ENCODE measurements at regions not wholly inside any gene's neighbourhood (a gene's known extent, or its start where the extent isn't known, plus 50 kb on each side); places are given as distances from the start of the nearest gene placed in this dataset.

GRCh38 chr15:96087180-96087884 is 243.2 kb upstream of the NR2F2 start:
- no peaks in the 10 kb centered on the region for H3K27me3 ChIP-seq (replicated peaks; ENCODE audit: insufficient read depth, low read length)
- peak overlapping the region; percentile 20; the same call in 1 of the 2 replicates for H3K27ac ChIP-seq (ENCODE audit: low read length)
- TF ChIP-seq CTCF (IDR thresholded peaks at IDR 0.05; ENCODE audit: low read length) (no peak), EZH2phosphoT487 (IDR thresholded peaks at IDR 0.05; ENCODE audit: low read length) (no peak), EZH2 (optimal IDR thresholded peaks at IDR 0.05; ENCODE audit: low read depth, low read length) (no peak)
- H3F3A ChIP-seq (ENCODE audit: insufficient read depth, low read length), result no peaks in the 10 kb centered on the region
- no peaks in the 10 kb centered on the region for H3K36me3 ChIP-seq (replicated peaks; ENCODE audit: insufficient read depth, low read length)
- peaks cover 25% of the 10 kb centered on the region for H3K4me1 ChIP-seq (ENCODE audit: low read length)
- no peaks in the 10 kb centered on the region for H4K20me1 ChIP-seq (ENCODE audit: insufficient read depth, low read length)
- peak; percentile 33 for DNase-seq
- H3K9me2 ChIP-seq (replicated peaks; ENCODE audit: insufficient read depth, low read length), result no peaks in the 10 kb centered on the region
- H3K9me3 ChIP-seq (replicated peaks; ENCODE audit: insufficient read depth, low read length), result no peaks in the 10 kb centered on the region
- H3K4me2 ChIP-seq (ENCODE audit: low read depth, low read length), result peak overlapping the region; percentile 61
- H3K79me2 ChIP-seq (ENCODE audit: low read length), result no peaks in the 10 kb centered on the region
- H2AFZ ChIP-seq (ENCODE audit: low read length), result peak overlapping the region; percentile 8; the same call in 1 of the 2 replicates
- H3K9ac ChIP-seq (ENCODE audit: low read length), result no peak overlapping the region
- peak overlapping the region; percentile 19; the same call in 1 of the 2 replicates for H3K4me3 ChIP-seq (ENCODE audit: low read length)

- H3K4me3 ChIP-seq (ENCODE audit: low read length), result no peak overlapping the region
- no peaks in the 10 kb centered on the region for H4K20me1 ChIP-seq (ENCODE audit: insufficient read depth, low read length)
- H3K4me1 ChIP-seq (ENCODE audit: low read length), result peaks cover 25% of the 10 kb centered on the region
- TF ChIP-seq EZH2 (optimal IDR thresholded peaks at IDR 0.05; ENCODE audit: low read depth, low read length), result no peak
- TF ChIP-seq EZH2phosphoT487 (IDR thresholded peaks at IDR 0.05; ENCODE audit: low read length), result no peak
- no peak for TF ChIP-seq CTCF (IDR thresholded peaks at IDR 0.05; ENCODE audit: low read length)
- no peak overlapping the region for H2AFZ ChIP-seq (ENCODE audit: low read length)
- no peaks in the 10 kb centered on the region for H3K27me3 ChIP-seq (replicated peaks; ENCODE audit: insufficient read depth, low read length)
- H3K9ac ChIP-seq (ENCODE audit: low read length), result no peak overlapping the region
- peak overlapping the region; percentile 18; the same call in 1 of the 2 replicates for H3K4me2 ChIP-seq (ENCODE audit: low read depth, low read length)
- H3K9me3 ChIP-seq (replicated peaks; ENCODE audit: insufficient read depth, low read length), result no peaks in the 10 kb centered on the region
- no peaks in the 10 kb centered on the region for H3K79me2 ChIP-seq (ENCODE audit: low read length)
- H3K27ac ChIP-seq (ENCODE audit: low read length), result no peak overlapping the region
- no peaks in the 10 kb centered on the region for H3K36me3 ChIP-seq (replicated peaks; ENCODE audit: insufficient read depth, low read length)
- no peak for DNase-seq
- no peaks in the 10 kb centered on the region for H3K9me2 ChIP-seq (replicated peaks; ENCODE audit: insufficient read depth, low read length)
- H3F3A ChIP-seq (ENCODE audit: insufficient read depth, low read length), result no peaks in the 10 kb centered on the region
Observed at GRCh38 chr15:96088650-96089049, 241.8 kb upstream of the NR2F2 start.

- no peaks in the 10 kb centered on the region for H4K20me1 ChIP-seq (ENCODE audit: insufficient read depth, low read length)
- no peaks in the 10 kb centered on the region for H3K27me3 ChIP-seq (replicated peaks; ENCODE audit: insufficient read depth, low read length)
- no peak overlapping the region for H3K4me2 ChIP-seq (ENCODE audit: low read depth, low read length)
- no peaks in the 10 kb centered on the region for H3K79me2 ChIP-seq (ENCODE audit: low read length)
- H3K9me2 ChIP-seq (replicated peaks; ENCODE audit: insufficient read depth, low read length), result no peaks in the 10 kb centered on the region
- H3K4me3 ChIP-seq (ENCODE audit: low read length), result no peak overlapping the region
- no peak overlapping the region for H3K9ac ChIP-seq (ENCODE audit: low read length)
- no peaks in the 10 kb centered on the region for H3K36me3 ChIP-seq (replicated peaks; ENCODE audit: insufficient read depth, low read length)
- H3K9me3 ChIP-seq (replicated peaks; ENCODE audit: insufficient read depth, low read length), result no peaks in the 10 kb centered on the region
- H3K27ac ChIP-seq (ENCODE audit: low read length), result no peak overlapping the region
- H3K4me1 ChIP-seq (ENCODE audit: low read length), result peaks cover 25% of the 10 kb centered on the region
- no peak for DNase-seq
- TF ChIP-seq CTCF (IDR thresholded peaks at IDR 0.05; ENCODE audit: low read length) (no peak), EZH2 (optimal IDR thresholded peaks at IDR 0.05; ENCODE audit: low read depth, low read length) (no peak), EZH2phosphoT487 (IDR thresholded peaks at IDR 0.05; ENCODE audit: low read length) (no peak)
- H2AFZ ChIP-seq (ENCODE audit: low read length), result no peak overlapping the region
- H3F3A ChIP-seq (ENCODE audit: insufficient read depth, low read length), result no peaks in the 10 kb centered on the region
Observed at GRCh38 chr15:96089405-96090058, 241.0 kb upstream of the NR2F2 start.

Data from MM.1S (cell line).